Nucleus accumbens (tissue), 56 donors: ENCODE measurements at regions not wholly inside any gene's neighbourhood (a gene's known extent, or its start where the extent isn't known, plus 50 kb on each side); places are given as distances from the start of the nearest gene placed in this dataset.
"Not testable (repeated sequence)": the region's sequence is repeated elsewhere in the genome, so short reads cannot be mapped to it uniquely, and the experiment has no call there.

Experiments
- DNase-seq, 56 donors: peaks; one replicate each; lab custom pipeline; 2025; lab: John Stamatoyannopoulos, UW

GRCh38 chr3:139267300-139268246, 76.2 kb upstream of the MRPS22 start:
- DNase-seq = no peak

- DNase-seq = no peak
Observed at GRCh38 chr3:139269984-139270383, 73.8 kb upstream of the MRPS22 start.

- not testable (repeated sequence) for DNase-seq
Observed at GRCh38 chr3:139270652-139271051, 73.2 kb upstream of the MRPS22 start.

GRCh38 chr3:139280027-139280671, 63.7 kb upstream of the MRPS22 start:
- peak in 2 of 56 donors; percentile 5 to 8 for DNase-seq

GRCh38 chr3:139281096-139281495, 62.7 kb upstream of the MRPS22 start:
- no peak for DNase-seq

- peak in 16 of 56 donors; percentile 7 to 35 (median 24) for DNase-seq
Observed at GRCh38 chr3:139281522-139282196, 62.2 kb upstream of the MRPS22 start.

- no peak for DNase-seq
Observed at GRCh38 chr3:139283301-139283700, 60.5 kb upstream of the MRPS22 start.

GRCh38 chr3:139284221-139284620, 59.6 kb upstream of the MRPS22 start:
- DNase-seq = no peak

GRCh38 chr3:139285691-139286090, 58.1 kb upstream of the MRPS22 start:
- DNase-seq = no peak

GRCh38 chr3:139286241-139286640, 57.6 kb upstream of the MRPS22 start:
- no peak for DNase-seq

- DNase-seq = no peak
Observed at GRCh38 chr3:139286825-139287224, 57.0 kb upstream of the MRPS22 start.

- no peak for DNase-seq
Observed at GRCh38 chr3:139287557-139287956, 56.3 kb upstream of the MRPS22 start.

GRCh38 chr3:139288266-139288821, 55.5 kb upstream of the MRPS22 start:
- no peak for DNase-seq

- DNase-seq = no peak
Observed at GRCh38 chr3:139289860-139290524, 53.8 kb upstream of the MRPS22 start.

- no peak for DNase-seq
Observed at GRCh38 chr3:139291276-139292051, 52.4 kb upstream of the MRPS22 start.

GRCh38 chr3:139292192-139292591, 51.6 kb upstream of the MRPS22 start:
- DNase-seq = no peak

- DNase-seq = no peak
Observed at GRCh38 chr3:139292711-139293664, 50.8 kb upstream of the MRPS22 start.

GRCh38 chr3:139293665-139294023, 50.2 kb upstream of the MRPS22 start:
- DNase-seq = no peak
